ENCODE measurements at regions not wholly inside any gene's neighbourhood (a gene's known extent, or its start where the extent isn't known, plus 50 kb on each side); places are given as distances from the start of the nearest gene placed in this dataset.

DNA sequence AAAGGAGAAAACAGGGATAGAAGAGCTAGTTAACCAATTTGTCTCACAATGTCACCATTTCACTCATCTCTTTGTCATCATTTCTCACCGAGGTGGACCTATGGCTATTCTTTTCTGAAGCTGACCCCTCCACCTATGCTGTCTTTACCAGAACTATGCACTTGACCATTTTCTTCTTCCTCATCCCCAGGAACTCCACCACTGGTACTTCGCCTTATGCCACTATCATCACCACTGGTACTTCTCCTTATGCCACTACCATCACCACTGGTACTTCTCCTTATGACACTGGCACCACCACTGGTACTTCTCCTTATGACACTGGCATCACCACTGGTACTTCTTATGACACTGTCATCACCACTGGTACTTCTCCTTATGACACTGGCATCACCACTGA, 745.8 kb upstream of the CHAC2 start:
- Histone ChIP-seq H3K27ac (ENCODE audit: low read length) (no peak overlapping the region), H3K27me3 (ENCODE audit: control insufficient read depth, insufficient read depth) (no peaks in the 10 kb centered on the region), H3K4me3 (ENCODE audit: low read length) (no peak overlapping the region), H3K9me3 (ENCODE audit: control insufficient read depth, low read length) (no peaks in the 10 kb centered on the region), H3K4me1 (ENCODE audit: control insufficient read depth, insufficient read depth, low read length) (no peaks in the 10 kb centered on the region)
- 97% methylated on average over 2 of the region's 2 CpGs for whole genome bisulfite sequencing
- DNase-seq: no peak
- ATAC-seq: no peak
- intact Hi-C loops (cut with DNase I): no loop called here

DNA sequence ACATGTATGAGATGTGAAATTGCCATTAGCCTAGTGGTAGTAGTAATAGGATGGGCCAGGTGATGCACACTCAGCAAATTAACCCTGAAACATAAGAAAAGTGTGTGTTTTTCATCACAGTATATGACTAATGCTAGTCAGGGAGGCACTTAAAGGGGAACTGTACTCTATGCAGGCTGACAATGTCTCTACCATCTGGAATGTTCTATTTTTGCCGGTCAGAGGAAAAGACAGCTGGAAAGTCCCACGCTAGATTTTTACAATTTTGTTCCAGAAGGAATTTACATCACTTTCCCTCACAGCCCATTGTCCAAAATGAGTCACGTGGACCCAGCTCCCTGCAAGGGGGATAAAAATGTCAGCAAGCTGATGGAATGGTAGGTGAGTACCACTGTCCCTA, 746.3 kb upstream of the CHAC2 start:
- Histone ChIP-seq H3K27me3 (ENCODE audit: control insufficient read depth, insufficient read depth) (no peaks in the 10 kb centered on the region), H3K9me3 (ENCODE audit: control insufficient read depth, low read length) (no peaks in the 10 kb centered on the region), H3K4me3 (ENCODE audit: low read length) (no peak overlapping the region), H3K27ac (ENCODE audit: low read length) (no peak overlapping the region), H3K4me1 (ENCODE audit: control insufficient read depth, insufficient read depth, low read length) (no peaks in the 10 kb centered on the region)
- ATAC-seq: no peak
- DNase-seq: no peak
- intact Hi-C loops (cut with DNase I): no loop called here
- 40% methylated on average over 3 of the region's 3 CpGs for WGBS

DNA sequence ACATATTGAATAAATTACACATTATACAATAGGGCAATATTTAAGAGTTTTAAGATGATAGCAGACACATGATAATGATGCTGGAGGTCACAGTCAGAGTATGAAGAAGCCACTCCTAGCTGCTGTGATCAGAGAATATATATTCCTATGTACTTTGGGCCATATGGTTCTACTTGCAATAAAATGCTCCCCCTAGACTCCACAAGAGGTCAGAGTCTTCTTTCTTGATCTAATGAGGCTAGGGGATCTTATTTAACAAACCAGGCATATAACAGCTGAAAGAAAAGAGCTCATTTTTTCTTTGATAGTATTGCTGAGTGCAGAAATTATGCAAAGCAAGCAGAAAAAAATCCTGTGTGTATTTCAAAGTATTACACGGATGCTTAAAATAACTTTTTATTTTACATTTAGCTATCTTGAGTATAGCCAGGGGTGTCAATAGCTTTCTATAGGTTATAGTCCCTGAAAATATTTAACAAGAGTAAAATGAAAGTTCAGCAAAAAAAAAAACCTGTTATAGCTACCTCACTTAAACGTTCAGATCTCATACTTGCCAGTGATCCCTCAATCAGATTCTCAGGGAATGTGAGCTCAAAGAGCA, 748.7 kb upstream of the CHAC2 start:
- DNase-seq (no peak), ATAC-seq (no peak)
- no peaks in the 10 kb centered on the region for H3K9me3 ChIP-seq (ENCODE audit: control insufficient read depth, low read length)
- WGBS: 35% methylated on average over 2 of the region's 2 CpGs
- intact Hi-C loops (cut with DNase I): no loop called here
- H3K27me3 ChIP-seq (ENCODE audit: control insufficient read depth, insufficient read depth): no peaks in the 10 kb centered on the region
- H3K4me3 ChIP-seq (ENCODE audit: low read length): no peak overlapping the region
- H3K27ac ChIP-seq (ENCODE audit: low read length): no peak overlapping the region
- H3K4me1 ChIP-seq (ENCODE audit: control insufficient read depth, insufficient read depth, low read length): no peaks in the 10 kb centered on the region

DNA sequence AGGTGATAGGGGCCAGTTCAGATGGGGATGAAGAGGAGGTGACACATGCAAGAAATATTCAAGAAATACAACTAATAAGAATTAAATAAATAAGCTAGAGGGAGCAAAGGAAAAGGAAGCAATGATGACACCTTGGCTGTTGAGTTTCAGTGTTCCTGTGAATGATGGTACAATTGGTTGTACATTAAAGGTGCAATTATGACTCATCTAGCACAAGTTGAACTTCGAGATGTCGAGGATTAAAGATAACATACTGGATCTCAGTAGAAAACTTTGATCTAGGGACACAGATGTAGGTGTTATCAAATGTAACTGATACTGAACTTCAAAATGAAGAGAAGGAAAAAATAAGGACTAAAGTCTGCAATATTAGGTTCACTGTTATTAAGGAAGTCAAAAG, 760.6 kb upstream of the CHAC2 start:
- intact Hi-C loops (cut with DNase I): no loop called here
- no peaks in the 10 kb centered on the region for H3K9me3 ChIP-seq (ENCODE audit: control insufficient read depth, low read length)
- H3K4me1 ChIP-seq (ENCODE audit: control insufficient read depth, insufficient read depth, low read length): no peaks in the 10 kb centered on the region
- no peak overlapping the region for H3K4me3 ChIP-seq (ENCODE audit: low read length)
- 69% methylated on average over 2 of the region's 2 CpGs for WGBS
- ATAC-seq (no peak), DNase-seq (no peak)
- H3K27me3 ChIP-seq (ENCODE audit: control insufficient read depth, insufficient read depth): no peaks in the 10 kb centered on the region
- no peak overlapping the region for H3K27ac ChIP-seq (ENCODE audit: low read length)

DNA sequence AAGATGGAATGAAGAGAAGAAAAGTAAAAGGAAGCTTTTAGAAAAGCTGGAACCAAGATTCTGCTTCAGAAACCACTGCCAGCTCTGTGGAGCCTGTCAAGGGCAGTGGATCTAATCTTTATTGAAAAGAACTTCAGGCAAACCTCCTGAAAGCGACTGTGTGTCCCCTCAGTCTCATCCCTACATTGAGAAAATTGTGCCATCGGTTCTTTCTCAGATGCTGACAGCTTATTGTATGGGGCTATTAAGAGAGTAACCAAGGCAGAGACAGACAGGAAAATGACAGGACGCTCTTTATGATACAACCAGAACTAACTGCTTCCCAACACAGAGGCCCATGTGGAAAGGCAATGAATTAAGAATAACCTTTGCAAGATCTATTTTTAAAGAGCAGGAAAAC, 763.2 kb upstream of the CHAC2 start:
- 73% methylated on average over 3 of the region's 3 CpGs for WGBS
- no peak overlapping the region for H3K27ac ChIP-seq (ENCODE audit: low read length)
- H3K4me1 ChIP-seq (ENCODE audit: control insufficient read depth, insufficient read depth, low read length): no peaks in the 10 kb centered on the region
- H3K4me3 ChIP-seq (ENCODE audit: low read length): no peak overlapping the region
- H3K27me3 ChIP-seq (ENCODE audit: control insufficient read depth, insufficient read depth): no peaks in the 10 kb centered on the region
- H3K9me3 ChIP-seq (ENCODE audit: control insufficient read depth, low read length): no peaks in the 10 kb centered on the region
- DNase-seq (no peak), ATAC-seq (no peak)
- intact Hi-C loops (cut with DNase I): no loop called here

DNA sequence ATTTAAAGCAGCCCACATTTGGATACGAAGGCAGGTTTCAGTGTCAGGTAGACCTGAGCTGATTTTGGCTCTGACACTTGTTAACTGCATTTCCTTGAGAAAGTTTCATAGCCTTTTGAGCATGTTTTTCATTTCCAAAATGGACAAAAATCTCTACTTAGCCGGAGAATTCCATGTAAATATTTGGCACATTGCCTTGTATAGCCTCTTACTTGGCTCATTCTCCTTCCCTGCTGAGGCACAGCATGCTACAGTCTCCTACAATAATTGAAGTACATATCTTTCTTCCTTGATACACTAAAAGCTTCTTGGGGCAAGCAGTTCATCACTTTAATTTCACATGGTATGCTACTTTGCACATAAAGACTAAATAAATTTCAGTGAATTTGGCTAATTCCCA, 772.2 kb upstream of the CHAC2 start:
- H3K9me3 ChIP-seq (ENCODE audit: control insufficient read depth, low read length): no peaks in the 10 kb centered on the region
- H3K27ac ChIP-seq (ENCODE audit: low read length): no peak overlapping the region
- 54% methylated on average over 2 of the region's 2 CpGs for WGBS
- H3K4me3 ChIP-seq (ENCODE audit: low read length): no peak overlapping the region
- H3K4me1 ChIP-seq (ENCODE audit: control insufficient read depth, insufficient read depth, low read length): no peaks in the 10 kb centered on the region
- no peak for DNase-seq
- no peaks in the 10 kb centered on the region for H3K27me3 ChIP-seq (ENCODE audit: control insufficient read depth, insufficient read depth)
- no peak for ATAC-seq
- intact Hi-C loops (cut with DNase I): no loop called here

DNA sequence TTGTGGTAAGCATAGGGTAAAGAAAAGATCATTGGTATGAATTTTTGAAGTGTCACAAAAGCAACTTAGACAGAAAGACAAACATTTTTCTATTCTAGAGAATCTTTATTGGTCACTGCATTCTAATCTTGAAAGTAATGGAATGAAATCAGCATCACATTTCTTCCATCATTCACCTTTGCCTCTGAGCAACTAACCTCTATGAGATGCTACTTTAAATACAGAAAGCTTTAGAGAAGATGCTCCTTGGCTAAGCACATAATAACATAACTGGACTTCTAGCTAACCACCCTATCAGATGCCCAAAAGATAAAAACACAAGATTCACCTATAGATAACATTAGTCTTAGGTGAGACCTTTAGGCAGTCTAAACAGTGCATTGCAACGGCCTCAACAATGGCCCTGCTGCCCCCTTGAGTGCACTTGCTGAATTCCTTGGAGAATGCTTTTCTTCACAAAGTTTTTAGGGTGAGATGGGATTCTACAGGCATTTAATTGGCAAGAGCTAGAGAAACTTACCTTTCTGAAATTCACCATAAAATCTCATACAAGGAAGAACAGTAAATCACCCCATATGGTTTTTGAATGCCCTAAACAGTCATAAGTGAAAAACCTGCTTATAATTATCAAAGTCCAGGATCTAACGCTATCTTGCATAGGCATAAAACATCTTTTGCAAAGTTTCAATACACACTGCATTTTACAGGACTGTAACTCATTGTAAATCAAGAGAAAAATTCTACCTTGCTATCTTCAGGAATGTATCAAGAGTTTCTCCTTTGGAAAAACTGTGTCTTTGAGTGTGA, 791.3 kb upstream of the CHAC2 start:
- H3K27me3 ChIP-seq (ENCODE audit: control insufficient read depth, insufficient read depth): no peaks in the 10 kb centered on the region
- no peak for ATAC-seq
- no peak for DNase-seq
- H3K4me3 ChIP-seq (ENCODE audit: low read length): no peak overlapping the region
- H3K9me3 ChIP-seq (ENCODE audit: control insufficient read depth, low read length): no peaks in the 10 kb centered on the region
- intact Hi-C loops (cut with DNase I): no loop called here
- no peak overlapping the region for H3K27ac ChIP-seq (ENCODE audit: low read length)
- no peaks in the 10 kb centered on the region for H3K4me1 ChIP-seq (ENCODE audit: control insufficient read depth, insufficient read depth, low read length)
- 58% methylated on average over 2 of the region's 2 CpGs for WGBS

DNA sequence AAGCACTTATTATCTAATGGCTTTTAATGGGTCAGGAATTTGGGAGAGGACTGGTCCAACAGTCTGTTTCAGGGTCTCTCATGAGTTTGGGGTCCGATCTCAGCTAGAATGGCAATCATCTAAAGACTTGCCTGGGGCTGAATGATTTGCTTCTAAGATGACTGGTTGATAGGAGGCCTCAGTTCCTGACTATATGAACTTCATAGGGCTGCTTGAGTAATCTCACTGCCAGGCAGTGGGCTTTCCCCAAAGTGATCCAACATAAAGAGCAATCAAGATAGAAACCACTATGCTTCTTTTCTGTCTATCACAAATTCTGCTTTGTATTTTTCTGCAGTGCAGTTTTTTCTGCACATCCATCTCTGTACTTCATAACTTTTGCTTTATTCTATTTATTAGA, 793.5 kb upstream of the CHAC2 start:
- H3K27ac ChIP-seq (ENCODE audit: low read length): no peak overlapping the region
- DNase-seq: no peak
- intact Hi-C loops (cut with DNase I): no loop called here
- no peaks in the 10 kb centered on the region for H3K4me1 ChIP-seq (ENCODE audit: control insufficient read depth, insufficient read depth, low read length)
- 95% methylated on average over 1 of the region's 1 CpG for WGBS
- no peak for ATAC-seq
- H3K27me3 ChIP-seq (ENCODE audit: control insufficient read depth, insufficient read depth): no peaks in the 10 kb centered on the region
- H3K4me3 ChIP-seq (ENCODE audit: low read length): no peak overlapping the region
- no peaks in the 10 kb centered on the region for H3K9me3 ChIP-seq (ENCODE audit: control insufficient read depth, low read length)

DNA sequence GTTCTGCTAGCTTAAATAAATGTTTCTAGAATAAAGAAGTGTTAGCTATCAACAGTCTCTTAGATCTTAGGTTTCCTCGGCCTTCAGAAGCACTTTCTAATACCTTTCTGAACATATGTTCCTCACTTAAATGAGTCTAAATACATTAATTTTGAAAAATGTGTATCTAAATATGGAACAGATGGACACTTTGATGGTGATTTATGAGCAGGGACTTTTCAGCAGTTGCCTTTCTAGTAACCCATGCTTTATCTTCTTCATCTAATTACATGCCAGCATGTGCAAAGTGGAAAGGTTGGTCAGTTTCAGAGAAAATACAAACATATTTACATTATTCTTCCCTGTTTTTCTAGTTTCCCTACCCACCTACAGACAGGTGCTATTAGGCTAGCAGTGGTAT, 797.0 kb upstream of the CHAC2 start:
- 89% methylated on average over 1 of the region's 1 CpG for WGBS
- Histone ChIP-seq H3K9me3 (ENCODE audit: control insufficient read depth, low read length) (no peaks in the 10 kb centered on the region), H3K4me1 (ENCODE audit: control insufficient read depth, insufficient read depth, low read length) (no peaks in the 10 kb centered on the region), H3K27ac (ENCODE audit: low read length) (no peak overlapping the region), H3K4me3 (ENCODE audit: low read length) (no peak overlapping the region), H3K27me3 (ENCODE audit: control insufficient read depth, insufficient read depth) (no peaks in the 10 kb centered on the region)
- no peak for ATAC-seq
- intact Hi-C loops (cut with DNase I): no loop called here
- DNase-seq: no peak

DNA sequence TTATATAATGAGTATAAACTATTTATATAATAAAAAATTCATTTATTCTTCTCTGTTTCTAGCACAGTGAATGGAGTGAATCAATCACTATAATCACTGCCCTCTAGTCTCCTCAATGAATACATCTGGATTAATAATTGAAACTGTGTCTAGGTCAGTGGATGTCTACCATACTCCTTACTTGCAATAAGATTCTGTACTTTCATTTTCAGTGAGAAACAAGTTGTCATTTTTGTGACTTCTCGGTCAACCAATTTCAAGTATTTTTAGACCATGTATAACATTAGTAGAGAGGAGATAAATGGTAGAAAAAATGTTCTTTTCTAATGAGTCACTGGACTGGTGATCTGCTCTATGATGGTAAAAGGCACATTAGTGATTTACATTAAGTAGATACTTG, 799.6 kb upstream of the CHAC2 start:
- intact Hi-C loops (cut with DNase I): no loop called here
- no peak for ATAC-seq
- Histone ChIP-seq H3K27ac (ENCODE audit: low read length) (no peak overlapping the region), H3K27me3 (ENCODE audit: control insufficient read depth, insufficient read depth) (no peaks in the 10 kb centered on the region), H3K4me1 (ENCODE audit: control insufficient read depth, insufficient read depth, low read length) (no peaks in the 10 kb centered on the region), H3K4me3 (ENCODE audit: low read length) (no peak overlapping the region), H3K9me3 (ENCODE audit: control insufficient read depth, low read length) (no peaks in the 10 kb centered on the region)
- 78% methylated on average over 1 of the region's 1 CpG for WGBS
- DNase-seq: no peak

DNA sequence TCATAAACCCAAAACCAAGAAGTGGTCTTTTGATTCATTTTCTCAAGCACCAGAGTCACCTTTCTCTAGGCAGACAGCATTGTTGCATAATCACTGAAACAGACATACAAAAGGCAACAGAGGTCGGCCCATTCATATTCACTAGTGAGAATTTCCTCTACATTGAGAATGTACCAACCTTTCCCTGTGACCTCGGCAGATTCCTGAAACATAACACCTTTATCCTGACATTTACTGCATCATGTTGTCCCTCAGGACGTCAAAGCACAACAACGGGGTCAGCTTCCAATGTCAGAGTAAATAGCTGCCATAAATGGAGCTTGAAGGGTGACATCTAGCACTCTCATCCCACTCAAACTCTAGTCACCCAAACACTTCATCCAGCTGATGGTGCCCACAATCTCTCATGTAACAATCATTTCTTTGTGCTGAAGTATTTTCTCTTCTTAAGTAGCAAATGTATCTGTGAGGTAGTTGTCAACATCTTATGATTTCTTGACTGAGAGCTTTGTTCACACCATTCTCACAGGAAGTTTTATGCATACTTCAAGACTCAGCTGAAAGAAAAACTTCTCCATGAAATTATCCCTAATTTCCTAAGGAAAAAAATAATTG, 802.6 kb upstream of the CHAC2 start:
- intact Hi-C loops (cut with DNase I): no loop called here
- Histone ChIP-seq H3K27me3 (ENCODE audit: control insufficient read depth, insufficient read depth) (no peaks in the 10 kb centered on the region), H3K27ac (ENCODE audit: low read length) (no peak overlapping the region), H3K9me3 (ENCODE audit: control insufficient read depth, low read length) (no peaks in the 10 kb centered on the region), H3K4me3 (ENCODE audit: low read length) (no peak overlapping the region), H3K4me1 (ENCODE audit: control insufficient read depth, insufficient read depth, low read length) (no peaks in the 10 kb centered on the region)
- DNase-seq: no peak
- no peak for ATAC-seq
- WGBS: 50% methylated on average over 4 of the region's 4 CpGs
